ENCODE measurements at regions not wholly inside any gene's neighbourhood (a gene's known extent, or its start where the extent isn't known, plus 50 kb on each side); places are given as distances from the start of the nearest gene placed in this dataset.

GRCh38 chr3:20842594-20843436 lies 656.8 kb upstream of the SGO1 start:
- Histone ChIP-seq H3K4me1 (no peaks in the 10 kb centered on the region), H3K36me3 (no peaks in the 10 kb centered on the region), H3K9me3 (peaks cover 0 to 5% (median 0%) of the 10 kb centered on the region in 8 donors), H3K27me3 (replicated peaks in 1 of 7) (no peaks in the 10 kb centered on the region), H3K4me3 (no peak overlapping the region), H3K27ac (no peak overlapping the region)
- DNase-seq, result no peak
- 75 to 86% (median 84%) methylated on average over 3 of the region's 3 CpGs for WGBS, 5 donors
- TF ChIP-seq POLR2A (IDR thresholded peaks at IDR 0.05) (no peak), POLR2AphosphoS5 (IDR thresholded peaks at IDR 0.05) (no peak), CTCF (IDR thresholded peaks at IDR 0.05 in 8 of 11, conservative IDR thresholded peaks at IDR 0.05 in 3 of 11) (no peak)
- intact Hi-C loops (cut with DNase I; ENCODE audit: low total_unique reads), result no loop called here

GRCh38 chr3:20842002-20842401 lies 656.0 kb upstream of the SGO1 start:
- TF ChIP-seq CTCF (IDR thresholded peaks at IDR 0.05 in 8 of 11, conservative IDR thresholded peaks at IDR 0.05 in 3 of 11), result no peak
- TF ChIP-seq POLR2AphosphoS5 (IDR thresholded peaks at IDR 0.05), result no peak
- no peak for TF ChIP-seq POLR2A (IDR thresholded peaks at IDR 0.05)
- no peaks in the 10 kb centered on the region for H3K27me3 ChIP-seq (replicated peaks in 1 of 7)
- no peaks in the 10 kb centered on the region for H3K36me3 ChIP-seq
- intact Hi-C loops (cut with DNase I; ENCODE audit: low total_unique reads), result no loop called here
- WGBS, 5 donors, result 84 to 94% (median 85%) methylated on average over 6 of the region's 6 CpGs
- no peak overlapping the region for H3K27ac ChIP-seq
- no peak overlapping the region for H3K4me3 ChIP-seq
- no peaks in the 10 kb centered on the region for H3K4me1 ChIP-seq
- H3K9me3 ChIP-seq, result peaks cover 0 to 7% (median 0%) of the 10 kb centered on the region in 8 donors
- no peak for DNase-seq

DNA sequence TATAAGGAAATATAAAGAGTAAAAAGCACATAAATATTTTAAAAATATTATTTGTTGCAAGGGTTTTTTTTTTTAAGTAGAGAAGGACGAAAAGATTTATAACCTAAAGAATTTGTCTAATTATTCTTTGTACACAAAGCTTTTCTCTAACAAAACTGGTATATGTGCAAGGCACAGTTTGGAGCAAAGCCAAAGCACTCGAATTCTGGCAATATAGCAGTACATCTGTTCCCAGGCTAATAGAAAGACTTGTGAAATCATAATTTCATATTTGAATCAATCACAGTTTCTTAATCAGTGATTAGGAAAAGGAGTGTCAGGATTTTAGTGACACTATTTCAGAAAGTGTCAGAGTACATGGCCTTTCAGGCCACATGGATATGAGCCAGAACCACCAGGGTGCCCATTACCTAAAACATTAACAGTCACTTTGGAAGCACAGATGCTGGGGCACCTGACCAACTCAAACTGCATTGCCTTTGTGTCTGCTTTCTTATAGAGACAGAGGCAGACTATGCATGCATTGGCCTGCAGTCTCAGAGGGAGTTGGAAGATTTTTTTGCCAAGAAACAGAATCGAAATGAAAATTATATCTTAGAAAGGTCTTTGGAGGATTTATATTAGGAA lies 651.8 kb upstream of the SGO1 start:
- H3K36me3 ChIP-seq, result no peaks in the 10 kb centered on the region
- H3K4me3 ChIP-seq, result no peak overlapping the region
- no peak for TF ChIP-seq POLR2AphosphoS5 (IDR thresholded peaks at IDR 0.05)
- no peak for TF ChIP-seq POLR2A (IDR thresholded peaks at IDR 0.05)
- no peak for TF ChIP-seq CTCF (IDR thresholded peaks at IDR 0.05 in 8 of 11, conservative IDR thresholded peaks at IDR 0.05 in 3 of 11)
- 54 to 64% (median 59%) methylated on average over 3 of the region's 3 CpGs for WGBS, 5 donors
- no peak overlapping the region for H3K27ac ChIP-seq
- no peaks in the 10 kb centered on the region for H3K27me3 ChIP-seq (replicated peaks in 1 of 7)
- peaks cover 0 to 18% (median 6%) of the 10 kb centered on the region in 8 donors for H3K9me3 ChIP-seq
- no peak for DNase-seq
- no peaks in the 10 kb centered on the region for H3K4me1 ChIP-seq
- intact Hi-C loops (cut with DNase I; ENCODE audit: low total_unique reads), result no loop called here

DNA sequence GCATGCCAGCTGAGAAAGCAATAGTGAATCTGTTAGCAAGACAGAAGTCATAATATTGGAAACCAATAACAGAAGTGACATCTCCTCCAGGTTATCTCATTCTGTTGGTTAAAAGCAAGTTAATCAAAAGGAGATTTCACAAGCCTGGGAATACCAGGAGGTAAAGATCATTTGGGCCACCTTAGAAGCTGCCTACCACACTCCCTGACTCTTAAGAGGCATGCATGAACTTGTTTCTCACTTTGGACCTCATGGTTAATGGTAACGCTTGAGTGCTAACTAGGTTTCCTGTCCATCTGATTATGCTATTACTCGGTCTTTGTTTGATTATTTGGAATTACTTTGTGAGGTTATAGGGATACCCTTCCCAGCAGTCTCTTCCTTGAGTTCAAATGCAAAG lies 650.8 kb upstream of the SGO1 start:
- intact Hi-C loops (cut with DNase I; ENCODE audit: low total_unique reads), result no loop called here
- H3K36me3 ChIP-seq, result no peaks in the 10 kb centered on the region
- peaks cover 0 to 18% (median 6%) of the 10 kb centered on the region in 8 donors for H3K9me3 ChIP-seq
- 83 to 93% (median 84%) methylated on average over 2 of the region's 2 CpGs for WGBS, 5 donors
- H3K4me1 ChIP-seq, result no peaks in the 10 kb centered on the region
- H3K4me3 ChIP-seq, result no peak overlapping the region
- no peak for DNase-seq
- H3K27me3 ChIP-seq (replicated peaks in 1 of 7), result no peaks in the 10 kb centered on the region
- no peak for TF ChIP-seq CTCF (IDR thresholded peaks at IDR 0.05 in 8 of 11, conservative IDR thresholded peaks at IDR 0.05 in 3 of 11)
- no peak for TF ChIP-seq POLR2A (IDR thresholded peaks at IDR 0.05)
- no peak for TF ChIP-seq POLR2AphosphoS5 (IDR thresholded peaks at IDR 0.05)
- no peak overlapping the region for H3K27ac ChIP-seq

Measured in spleen (tissue), 11 donors.